ENCODE measurements at regions not wholly inside any gene's neighbourhood (a gene's known extent, or its start where the extent isn't known, plus 50 kb on each side); places are given as distances from the start of the nearest gene placed in this dataset.

DNA sequence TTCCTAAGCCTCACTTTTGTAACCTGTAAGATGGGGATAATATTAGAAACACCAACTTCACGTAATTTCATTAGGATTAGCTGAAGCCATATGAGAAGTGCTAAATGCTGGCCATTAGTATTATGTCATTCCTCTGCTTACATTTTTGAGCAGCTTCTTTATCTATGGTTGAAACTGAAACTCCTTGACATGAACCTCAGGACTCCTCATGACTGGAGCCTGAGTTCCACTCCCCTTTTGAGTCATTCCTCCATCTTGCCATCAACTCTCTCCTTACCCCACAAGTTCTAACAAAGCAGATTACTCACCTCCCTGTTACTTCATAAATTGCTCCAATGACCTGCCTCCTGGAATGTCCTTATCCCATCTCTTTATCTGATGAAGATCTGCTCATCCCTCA, 123.2 kb upstream of the KCNIP4 start:
- TF ChIP-seq, protein P1, sequence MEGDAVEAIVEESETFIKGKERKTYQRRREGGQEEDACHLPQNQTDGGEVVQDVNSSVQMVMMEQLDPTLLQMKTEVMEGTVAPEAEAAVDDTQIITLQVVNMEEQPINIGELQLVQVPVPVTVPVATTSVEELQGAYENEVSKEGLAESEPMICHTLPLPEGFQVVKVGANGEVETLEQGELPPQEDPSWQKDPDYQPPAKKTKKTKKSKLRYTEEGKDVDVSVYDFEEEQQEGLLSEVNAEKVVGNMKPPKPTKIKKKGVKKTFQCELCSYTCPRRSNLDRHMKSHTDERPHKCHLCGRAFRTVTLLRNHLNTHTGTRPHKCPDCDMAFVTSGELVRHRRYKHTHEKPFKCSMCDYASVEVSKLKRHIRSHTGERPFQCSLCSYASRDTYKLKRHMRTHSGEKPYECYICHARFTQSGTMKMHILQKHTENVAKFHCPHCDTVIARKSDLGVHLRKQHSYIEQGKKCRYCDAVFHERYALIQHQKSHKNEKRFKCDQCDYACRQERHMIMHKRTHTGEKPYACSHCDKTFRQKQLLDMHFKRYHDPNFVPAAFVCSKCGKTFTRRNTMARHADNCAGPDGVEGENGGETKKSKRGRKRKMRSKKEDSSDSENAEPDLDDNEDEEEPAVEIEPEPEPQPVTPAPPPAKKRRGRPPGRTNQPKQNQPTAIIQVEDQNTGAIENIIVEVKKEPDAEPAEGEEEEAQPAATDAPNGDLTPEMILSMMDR (conservative IDR thresholded peaks at IDR 0.05; ENCODE audit: low read depth, low read length), result no peak
- no peak for TF ChIP-seq EZH2 (IDR thresholded peaks at IDR 0.05; ENCODE audit: borderline replicate concordance, low read depth, low read length, poor library complexity, severe bottlenecking)
- H3K4me1 ChIP-seq (ENCODE audit: insufficient read depth, low read length, poor library complexity, severe bottlenecking), result no peaks in the 10 kb centered on the region
- DNase-seq (ENCODE audit: low spot score), result no peak
- ChIA-PET POLR2A (ENCODE audit: low non-redundant PET) (no interaction called here), CTCF (no interaction called here)
- H3K36me3 ChIP-seq (ENCODE audit: insufficient read depth, low read length, poor library complexity, severe bottlenecking), result no peaks in the 10 kb centered on the region
- BruUV-seq (replicated peaks), result no TSS peak
- intact Hi-C loops (cut with micrococcal nuclease; ENCODE audit: unreplicated experiment), result no loop called here
- H3K27ac ChIP-seq (ENCODE audit: low read depth, low read length, poor library complexity, severe bottlenecking), result no peak overlapping the region
- H3K4me3 ChIP-seq (ENCODE audit: low read depth, low read length, poor library complexity, severe bottlenecking), result no peak overlapping the region
- H3K27me3 ChIP-seq (replicated peaks; ENCODE audit: insufficient read depth, low read depth, low read length, poor library complexity), result no peaks in the 10 kb centered on the region
- no peaks in the 10 kb centered on the region for H3K9me3 ChIP-seq (ENCODE audit: low read depth, low read length, poor library complexity, severe bottlenecking)

DNA sequence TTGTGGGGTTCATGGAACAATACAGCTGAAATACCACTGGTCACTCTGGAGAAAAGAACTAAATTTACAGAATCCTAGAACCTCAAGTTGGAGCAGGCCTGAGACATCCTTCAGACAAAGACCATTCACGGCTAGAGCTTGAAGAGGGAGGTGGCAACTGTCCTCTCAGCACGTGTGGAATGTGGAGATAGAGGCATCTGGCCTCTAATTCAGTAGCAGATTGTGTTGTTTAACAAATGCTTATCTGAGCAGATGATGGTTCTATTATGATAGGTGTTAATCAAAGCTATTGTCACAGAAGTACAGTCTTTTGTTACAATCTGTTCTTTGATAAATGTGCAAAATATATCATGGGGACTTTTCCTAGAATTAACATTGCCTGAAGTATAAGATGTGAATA, 121.7 kb upstream of the KCNIP4 start:
- ChIA-PET CTCF (no interaction called here), POLR2A (ENCODE audit: low non-redundant PET) (no interaction called here)
- Histone ChIP-seq H3K27me3 (replicated peaks; ENCODE audit: insufficient read depth, low read depth, low read length, poor library complexity) (no peaks in the 10 kb centered on the region), H3K4me1 (ENCODE audit: insufficient read depth, low read length, poor library complexity, severe bottlenecking) (no peaks in the 10 kb centered on the region), H3K4me3 (ENCODE audit: low read depth, low read length, poor library complexity, severe bottlenecking) (no peak overlapping the region), H3K36me3 (ENCODE audit: insufficient read depth, low read length, poor library complexity, severe bottlenecking) (no peaks in the 10 kb centered on the region), H3K27ac (ENCODE audit: low read depth, low read length, poor library complexity, severe bottlenecking) (no peak overlapping the region), H3K9me3 (ENCODE audit: low read depth, low read length, poor library complexity, severe bottlenecking) (no peaks in the 10 kb centered on the region)
- TF ChIP-seq, protein P1 (conservative IDR thresholded peaks at IDR 0.05; ENCODE audit: low read depth, low read length), result no peak
- no peak for TF ChIP-seq EZH2 (IDR thresholded peaks at IDR 0.05; ENCODE audit: borderline replicate concordance, low read depth, low read length, poor library complexity, severe bottlenecking)
- no peak for DNase-seq (ENCODE audit: low spot score)
- no TSS peak for BruUV-seq (replicated peaks)
- intact Hi-C loops (cut with micrococcal nuclease; ENCODE audit: unreplicated experiment), result no loop called here

DNA sequence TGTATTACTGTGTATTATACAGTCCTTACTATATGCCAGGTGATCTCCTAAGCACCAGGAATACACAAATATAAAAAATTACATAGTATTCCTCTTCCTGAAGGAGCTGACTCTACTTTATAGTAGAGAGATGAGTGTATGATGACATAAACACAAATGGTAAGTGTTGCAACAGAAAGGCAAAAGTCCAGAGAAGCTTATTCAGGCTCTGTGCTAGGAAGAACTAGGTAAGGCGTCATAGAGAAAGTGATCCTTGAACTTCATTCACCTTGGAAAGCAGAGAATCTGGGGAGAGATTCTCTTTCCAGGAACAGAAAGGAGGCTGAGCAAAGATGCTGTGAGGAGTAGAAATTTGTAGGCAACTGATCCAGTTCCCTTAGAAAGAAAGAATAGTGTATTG, 115.0 kb upstream of the KCNIP4 start:
- Histone ChIP-seq H3K27me3 (replicated peaks; ENCODE audit: insufficient read depth, low read depth, low read length, poor library complexity) (no peaks in the 10 kb centered on the region), H3K9me3 (ENCODE audit: low read depth, low read length, poor library complexity, severe bottlenecking) (no peaks in the 10 kb centered on the region), H3K4me1 (ENCODE audit: insufficient read depth, low read length, poor library complexity, severe bottlenecking) (no peaks in the 10 kb centered on the region), H3K27ac (ENCODE audit: low read depth, low read length, poor library complexity, severe bottlenecking) (no peak overlapping the region), H3K4me3 (ENCODE audit: low read depth, low read length, poor library complexity, severe bottlenecking) (no peak overlapping the region), H3K36me3 (ENCODE audit: insufficient read depth, low read length, poor library complexity, severe bottlenecking) (no peaks in the 10 kb centered on the region)
- DNase-seq (ENCODE audit: low spot score), result no peak
- intact Hi-C loops (cut with micrococcal nuclease; ENCODE audit: unreplicated experiment), result no loop called here
- ChIA-PET CTCF (no interaction called here), POLR2A (ENCODE audit: low non-redundant PET) (no interaction called here)
- TF ChIP-seq, protein P1 (conservative IDR thresholded peaks at IDR 0.05; ENCODE audit: low read depth, low read length), result no peak
- TF ChIP-seq EZH2 (IDR thresholded peaks at IDR 0.05; ENCODE audit: borderline replicate concordance, low read depth, low read length, poor library complexity, severe bottlenecking), result no peak
- BruUV-seq (replicated peaks), result no TSS peak
